ENCODE measurements at regions not wholly inside any gene's neighbourhood (a gene's known extent, or its start where the extent isn't known, plus 50 kb on each side); places are given as distances from the start of the nearest gene placed in this dataset.
A peak's percentile ranks its signal among the peaks of the same experiment; 100 is the strongest.

DNA sequence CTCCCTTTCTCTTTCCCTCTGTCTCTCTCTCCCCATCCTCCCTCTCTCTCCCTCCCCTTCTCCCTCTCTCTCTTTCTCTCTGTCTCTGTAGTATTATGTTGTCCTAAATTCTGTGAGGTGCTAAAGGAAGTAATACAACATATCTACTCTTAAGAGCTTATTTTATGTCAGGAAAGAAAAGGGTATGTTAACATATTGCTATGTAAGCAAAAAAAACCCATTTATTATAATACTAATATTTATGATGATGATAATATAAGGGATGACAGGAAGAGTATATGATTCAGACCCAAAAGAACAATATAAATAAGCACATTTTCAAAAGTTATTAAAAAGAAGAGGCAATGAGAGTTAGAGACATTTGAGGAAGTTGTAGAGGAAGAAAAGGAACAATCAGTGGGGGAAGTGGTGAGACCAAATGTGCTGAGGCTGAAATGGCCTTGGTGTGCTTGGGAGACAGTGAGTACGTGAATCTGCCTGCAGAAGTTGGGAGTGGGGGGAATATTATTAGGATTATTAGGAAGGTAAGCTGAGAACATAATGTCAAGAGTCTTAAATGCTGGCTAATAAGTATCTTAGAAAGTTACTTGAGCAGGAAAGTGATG is 303.6 kb upstream of the FERMT1 start:
- CTCF ChIA-PET (ENCODE audit: low intra/inter-chr PET ratio, low total read pairs) = no interaction called here
- Histone ChIP-seq H3K27ac (ENCODE audit: extremely low read length, insufficient read depth, low read length) (no peak overlapping the region), H3K27me3 (ENCODE audit: control insufficient read depth in 1 of 2, insufficient read depth in 2 of 2, low read length in 2 of 2) (no peaks in the 10 kb centered on the region), H3K9ac (ENCODE audit: insufficient read depth, low read depth, low read length) (no peak overlapping the region), H3K9me3 (ENCODE audit: low read length) (no peaks in the 10 kb centered on the region), H3K4me3 (replicated peaks in 1 of 3; ENCODE audit: insufficient read depth in 1 of 3, low read depth in 2 of 3, low read length in 3 of 3) (no peak overlapping the region), H3K79me2 (ENCODE audit: insufficient read depth, low read length) (no peaks in the 10 kb centered on the region), H3K36me3 (replicated peaks in 1 of 2; ENCODE audit: control insufficient read depth in 1 of 2, insufficient read depth in 2 of 2, low read length in 2 of 2) (no peaks in the 10 kb centered on the region), H2AFZ (ENCODE audit: low read length) (no peak overlapping the region), H3K4me2 (ENCODE audit: low read depth, low read length) (no peak overlapping the region), H3K4me1 (ENCODE audit: insufficient read depth, low read length) (no peaks in the 10 kb centered on the region), H4K20me1 (ENCODE audit: insufficient read depth, low read length) (no peaks in the 10 kb centered on the region)
- POLR2A ChIA-PET = no interaction called here
- in situ Hi-C loops (cut with HindIII; ENCODE audit: extremely low pct_ligation_motif_present, low pct_unique_long_range_greater_than_20kb) (loop anchor here (10.0 kb wide), 1 partner anchor 58 kb away; no protein-coding TSS in a partner anchor), intact Hi-C loops (cut with micrococcal nuclease; ENCODE audit: unreplicated experiment) (no loop called here)
- TF ChIP-seq, protein P1, sequence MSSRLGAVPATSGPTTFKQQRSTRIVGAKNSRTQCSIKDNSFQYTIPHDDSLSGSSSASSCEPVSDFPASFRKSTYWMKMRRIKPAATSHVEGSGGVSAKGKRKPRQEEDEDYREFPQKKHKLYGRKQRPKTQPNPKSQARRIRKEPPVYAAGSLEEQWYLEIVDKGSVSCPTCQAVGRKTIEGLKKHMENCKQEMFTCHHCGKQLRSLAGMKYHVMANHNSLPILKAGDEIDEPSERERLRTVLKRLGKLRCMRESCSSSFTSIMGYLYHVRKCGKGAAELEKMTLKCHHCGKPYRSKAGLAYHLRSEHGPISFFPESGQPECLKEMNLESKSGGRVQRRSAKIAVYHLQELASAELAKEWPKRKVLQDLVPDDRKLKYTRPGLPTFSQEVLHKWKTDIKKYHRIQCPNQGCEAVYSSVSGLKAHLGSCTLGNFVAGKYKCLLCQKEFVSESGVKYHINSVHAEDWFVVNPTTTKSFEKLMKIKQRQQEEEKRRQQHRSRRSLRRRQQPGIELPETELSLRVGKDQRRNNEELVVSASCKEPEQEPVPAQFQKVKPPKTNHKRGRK (CRISPR knock-in tag; IDR thresholded peaks at IDR 0.05) = no peak
- TF ChIP-seq NBN (conservative IDR thresholded peaks at IDR 0.05) (no peak), SIX4 (CRISPR knock-in tag; IDR thresholded peaks at IDR 0.05) (no peak), ZNF12 (CRISPR knock-in tag; IDR thresholded peaks at IDR 0.05) (no peak), ZNF256 (CRISPR knock-in tag; conservative IDR thresholded peaks at IDR 0.05) (no peak), ELF4 (CRISPR knock-in tag; IDR thresholded peaks at IDR 0.05; ENCODE audit: borderline replicate concordance) (no peak), SRF (IDR thresholded peaks at IDR 0.05; ENCODE audit: low read depth, low read length) (no peak), CEBPB (IDR thresholded peaks at IDR 0.05; ENCODE audit: borderline replicate concordance, low read depth, low read length) (peak; percentile 49; the same call in 1 of the 2 replicates), MAFK (conservative IDR thresholded peaks at IDR 0.05 in 1 of 2, IDR thresholded peaks at IDR 0.05 in 1 of 2; ENCODE audit: low read length in 2 of 2) (peak; percentile 73 to 88), IKZF1 (IDR thresholded peaks at IDR 0.05) (0 out of 2 replicates have a peak, but pooled peaks have one; percentile 58), MAFF (IDR thresholded peaks at IDR 0.05; ENCODE audit: low read depth, low read length) (peak; percentile 70), ZZZ3 (CRISPR knock-in tag; IDR thresholded peaks at IDR 0.05; ENCODE audit: borderline replicate concordance) (no peak), PHF20 (CRISPR knock-in tag; IDR thresholded peaks at IDR 0.05) (no peak), ZNF563 (CRISPR knock-in tag; IDR thresholded peaks at IDR 0.05) (no peak)
- ATAC-seq = no peak
- DNase-seq (ENCODE audit: low spot score) = no peak
- FAIRE-seq = no peak
- WGBS (ENCODE audit: low lambda C conversion rate) = 3% methylated on average over 1 of the region's 1 CpG
- BruUV-seq (replicated peaks) = no TSS peak
